ENCODE measurements at regions not wholly inside any gene's neighbourhood (a gene's known extent, or its start where the extent isn't known, plus 50 kb on each side); places are given as distances from the start of the nearest gene placed in this dataset.

GRCh38 chr11:69970785-69971535 lies 107.2 kb upstream of the ANO1 start:
- no peak for DNase-seq

- DNase-seq = no peak
Observed at GRCh38 chr11:69971741-69972140, 106.4 kb upstream of the ANO1 start.

- DNase-seq = no peak
Observed at GRCh38 chr11:69972351-69972802, 105.7 kb upstream of the ANO1 start.

- no peak for DNase-seq
Observed at GRCh38 chr11:69974528-69974927, 103.6 kb upstream of the ANO1 start.

- DNase-seq = no peak
Observed at GRCh38 chr11:69975822-69976221, 102.3 kb upstream of the ANO1 start.

GRCh38 chr11:69976794-69977193 lies 101.3 kb upstream of the ANO1 start:
- DNase-seq = no peak

- DNase-seq = no peak
Observed at GRCh38 chr11:69977951-69978350, 100.2 kb upstream of the ANO1 start.

GRCh38 chr11:69978841-69979614 lies 99.1 kb upstream of the ANO1 start:
- DNase-seq = no peak

GRCh38 chr11:69979632-69980031 lies 98.5 kb upstream of the ANO1 start:
- no peak for DNase-seq

GRCh38 chr11:69981119-69981784 lies 96.9 kb upstream of the ANO1 start:
- DNase-seq = no peak

- no peak for DNase-seq
Observed at GRCh38 chr11:69982690-69983570, 95.2 kb upstream of the ANO1 start.

- DNase-seq = no peak
Observed at GRCh38 chr11:69983571-69983877, 94.6 kb upstream of the ANO1 start.

GRCh38 chr11:69983897-69984438 lies 94.1 kb upstream of the ANO1 start:
- DNase-seq = no peak

- DNase-seq = no peak
Observed at GRCh38 chr11:69984457-69985261, 93.5 kb upstream of the ANO1 start.

- no peak for DNase-seq
Observed at GRCh38 chr11:69985331-69985640, 92.8 kb upstream of the ANO1 start.

- DNase-seq = no peak
Observed at GRCh38 chr11:69985641-69986439, 92.3 kb upstream of the ANO1 start.

- DNase-seq = no peak
Observed at GRCh38 chr11:69986440-69986787, 91.7 kb upstream of the ANO1 start.

- DNase-seq = no peak
Observed at GRCh38 chr11:69986830-69987229, 91.3 kb upstream of the ANO1 start.

- no peak for DNase-seq
Observed at GRCh38 chr11:69992026-69992425, 86.1 kb upstream of the ANO1 start.

Data from muscle of back (tissue), 3 donors.